NCI-H2171 (cell line): ENCODE measurements at regions not wholly inside any gene's neighbourhood (a gene's known extent, or its start where the extent isn't known, plus 50 kb on each side); places are given as distances from the start of the nearest gene placed in this dataset.
"Not testable (repeated sequence)": the region's sequence is repeated elsewhere in the genome, so short reads cannot be mapped to it uniquely, and the experiment has no call there.

Experiments used
- DNase-seq: peaks from one replicate; lab custom pipeline; 2025; lab: John Stamatoyannopoulos, UW

GRCh38 chr11:28820296-28820989 lies 712.3 kb downstream of the METTL15 start:
- DNase-seq, result no peak

- no peak for DNase-seq
Observed at GRCh38 chr11:28819741-28820140, 711.6 kb downstream of the METTL15 start.

- no peak for DNase-seq
Observed at GRCh38 chr11:28815110-28815509, 706.9 kb downstream of the METTL15 start.

DNA sequence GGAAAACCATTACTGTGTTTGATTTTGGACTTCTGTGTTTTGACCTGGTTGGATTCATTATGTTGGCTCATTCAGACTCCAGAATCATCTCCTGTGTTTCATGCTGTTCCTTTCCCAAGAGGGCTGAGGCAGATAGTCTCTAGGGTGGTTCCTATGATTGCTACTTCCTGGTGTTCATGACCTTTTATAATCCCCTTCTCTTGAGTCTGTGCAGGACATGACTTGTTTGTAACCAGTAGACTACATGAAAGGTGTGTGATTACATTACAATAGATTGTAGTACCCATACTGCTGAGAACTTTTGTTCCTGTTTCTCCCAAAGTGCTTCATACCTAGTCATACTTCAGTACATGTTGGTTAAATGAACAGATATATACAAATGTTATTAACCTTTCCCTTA lies 700.6 kb downstream of the METTL15 start:
- no peak for DNase-seq

GRCh38 chr11:28799316-28799715 lies 691.1 kb downstream of the METTL15 start:
- no peak for DNase-seq

DNA sequence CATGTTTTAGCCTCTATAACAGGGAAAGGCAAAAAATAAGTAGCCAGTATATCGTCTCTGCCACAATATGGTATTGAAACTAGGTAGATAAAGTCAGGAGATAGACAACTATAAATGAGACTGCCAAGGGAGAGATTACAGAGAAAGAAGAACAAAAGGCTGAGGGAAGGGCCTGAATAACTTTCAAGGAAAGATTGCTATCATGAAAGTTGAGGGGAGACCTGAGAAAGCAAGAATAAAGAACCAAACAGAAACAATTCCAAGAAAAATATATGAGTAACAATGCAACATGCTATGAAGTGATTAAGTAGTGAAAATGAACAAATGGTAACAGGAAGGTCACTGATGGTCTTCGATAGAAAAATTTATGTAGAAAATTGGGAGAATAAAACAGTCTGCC lies 690.1 kb downstream of the METTL15 start:
- DNase-seq, result no peak

DNA sequence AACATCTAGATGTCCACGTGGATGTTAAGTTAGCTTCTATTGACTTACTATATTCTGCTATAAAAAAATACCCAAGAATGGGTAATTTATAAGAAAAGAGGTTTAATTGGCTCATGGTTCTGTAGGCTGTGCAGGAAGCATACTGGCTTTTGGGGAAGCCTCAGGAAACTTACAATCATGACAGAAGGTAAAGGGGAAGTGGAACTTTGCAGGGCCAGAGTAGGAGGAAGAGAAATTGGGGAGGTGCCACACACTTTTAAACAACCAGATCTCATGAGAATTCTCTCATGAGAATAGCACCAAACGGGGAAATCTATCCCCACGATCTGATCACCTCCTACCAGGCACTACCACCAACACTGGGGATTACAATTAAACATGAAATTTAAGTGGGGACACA lies 689.3 kb downstream of the METTL15 start:
- no peak for DNase-seq

DNA sequence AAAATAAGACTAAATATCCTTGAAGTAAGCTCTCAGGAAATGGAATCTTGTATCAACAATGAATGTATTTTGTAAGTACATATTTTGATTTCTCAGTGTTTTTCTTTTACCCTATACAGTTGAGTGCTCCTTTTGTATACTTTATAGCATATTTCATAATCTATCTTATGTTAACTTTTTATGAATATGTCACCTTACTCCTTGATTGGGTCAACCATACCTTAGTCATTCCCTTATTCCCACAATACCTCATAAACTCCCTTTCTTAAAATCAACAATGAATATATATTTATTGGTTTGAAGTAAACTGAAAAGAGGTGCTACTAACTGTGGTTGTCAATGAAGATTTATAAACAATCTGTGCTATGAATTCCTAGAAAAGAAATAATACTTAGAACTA lies 686.2 kb downstream of the METTL15 start:
- no peak for DNase-seq

- no peak for DNase-seq
Observed at GRCh38 chr11:28793282-28793738, 685.1 kb downstream of the METTL15 start.

DNA sequence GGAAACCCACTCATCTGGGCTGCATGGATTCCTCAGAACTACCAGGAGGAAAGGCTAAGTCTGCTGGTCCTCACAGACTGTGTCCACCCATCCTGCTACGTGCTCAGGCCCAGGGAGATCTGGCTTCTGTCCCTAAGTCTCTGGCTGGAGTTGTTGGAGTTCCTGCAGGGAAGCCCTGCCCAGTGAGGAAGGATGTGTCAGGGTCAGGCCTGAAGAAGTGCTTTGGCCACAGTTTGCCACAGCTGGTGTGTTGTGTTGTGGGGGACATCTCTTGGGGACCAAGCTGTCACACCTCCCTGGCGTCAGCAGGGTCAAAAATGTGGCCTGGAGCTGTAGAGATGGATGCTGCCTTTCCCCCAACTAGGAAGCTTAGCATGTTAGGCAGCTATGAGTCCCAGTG lies 684.7 kb downstream of the METTL15 start:
- no peak for DNase-seq

- DNase-seq, result not testable (repeated sequence)
Observed at GRCh38 chr11:28787897-28788296, 679.7 kb downstream of the METTL15 start.

DNA sequence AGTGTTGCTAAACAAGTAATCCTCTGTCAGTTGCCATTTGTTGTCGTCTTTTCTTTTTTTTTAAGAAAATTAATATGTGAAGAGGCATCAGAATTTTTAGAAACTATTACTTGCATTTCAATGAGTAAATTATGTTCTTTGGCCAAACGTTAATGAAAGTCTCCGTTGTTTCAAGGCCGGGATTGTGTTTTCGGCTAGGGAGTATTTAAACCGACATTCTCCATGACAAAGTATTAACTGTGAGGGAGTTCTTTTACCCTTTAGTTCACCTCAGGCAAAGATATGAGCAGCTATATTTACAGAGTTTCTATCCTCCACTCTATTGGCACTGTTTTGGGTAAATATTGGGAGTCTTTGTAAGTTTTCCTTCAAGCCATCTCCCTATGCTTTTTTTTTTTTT lies 668.9 kb downstream of the METTL15 start:
- no peak for DNase-seq

DNA sequence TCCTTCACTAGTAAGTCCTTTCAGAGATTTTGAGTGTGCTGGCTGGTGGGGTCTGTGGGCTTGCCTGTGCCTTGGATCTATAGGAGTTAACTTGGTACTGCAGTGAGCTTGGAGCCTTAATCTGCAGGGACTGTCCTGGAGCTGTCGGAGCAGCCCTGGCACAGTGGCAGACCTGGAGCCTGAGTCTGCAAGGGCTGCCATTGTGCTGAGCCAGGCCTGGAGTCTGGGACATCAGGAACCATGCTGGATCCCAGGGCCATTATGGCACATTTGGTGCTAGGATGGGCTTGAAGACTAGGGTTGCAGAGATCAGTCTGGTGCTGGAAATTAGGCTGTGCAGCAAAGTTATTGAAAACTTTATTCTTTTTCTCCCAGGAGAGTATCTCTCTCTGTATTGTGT lies 665.4 kb downstream of the METTL15 start:
- no peak for DNase-seq

DNA sequence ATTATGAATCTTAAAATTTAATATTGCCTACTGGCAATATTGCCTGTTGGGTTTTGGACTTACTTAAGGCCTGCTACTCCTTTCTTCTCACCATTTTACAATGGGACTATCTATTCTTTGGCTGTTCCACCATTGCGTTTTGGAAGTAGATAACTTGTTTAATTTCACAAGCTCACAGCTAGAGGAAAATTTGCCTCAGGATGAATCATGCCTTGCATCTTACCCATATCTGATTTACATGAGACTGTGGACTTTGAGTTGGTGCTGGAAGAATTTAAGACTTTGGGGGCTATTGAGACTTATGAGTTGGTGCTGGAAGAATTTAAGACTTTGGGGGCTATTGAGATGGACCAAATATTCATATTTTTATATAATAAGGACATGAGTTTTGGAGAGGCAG lies 662.6 kb downstream of the METTL15 start:
- no peak for DNase-seq

GRCh38 chr11:28767574-28767973 lies 659.4 kb downstream of the METTL15 start:
- DNase-seq, result no peak

DNA sequence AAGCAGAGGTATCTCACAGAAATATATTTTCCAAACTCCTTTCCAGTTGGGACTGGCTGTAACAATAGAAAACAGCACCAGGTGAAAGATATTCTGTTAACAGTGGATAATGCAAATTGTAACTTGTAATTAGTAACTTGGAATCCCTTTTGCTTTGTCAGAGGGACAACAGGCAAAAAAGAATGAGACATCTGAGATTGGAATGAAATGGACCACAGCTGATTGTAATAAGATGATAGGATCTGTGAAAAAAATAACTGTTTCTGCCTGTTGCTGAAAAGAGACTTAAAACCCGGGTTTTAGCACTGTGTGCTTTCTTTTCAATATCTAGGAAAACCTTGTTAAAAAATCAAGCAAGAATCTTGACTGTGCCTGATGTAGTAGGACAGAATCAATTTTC lies 655.7 kb downstream of the METTL15 start:
- no peak for DNase-seq

DNA sequence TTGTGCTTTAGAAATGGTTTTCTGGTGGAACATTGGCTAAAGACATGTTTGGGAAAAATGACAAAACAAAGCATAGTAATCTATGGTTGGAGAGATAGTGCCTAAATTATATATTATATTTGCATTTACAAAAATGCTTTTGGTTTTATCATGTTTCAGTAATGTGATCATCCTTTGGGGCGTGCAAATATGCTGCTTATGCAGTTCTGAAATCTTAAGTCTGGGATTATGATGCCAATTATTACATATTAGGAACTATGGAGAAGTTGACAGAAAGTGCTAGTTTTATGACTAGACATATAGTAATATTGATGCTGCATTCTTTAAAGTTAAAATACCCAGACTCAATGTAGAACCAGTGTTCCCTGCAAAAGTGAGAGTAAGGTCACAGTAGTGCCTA lies 655.0 kb downstream of the METTL15 start:
- no peak for DNase-seq

DNA sequence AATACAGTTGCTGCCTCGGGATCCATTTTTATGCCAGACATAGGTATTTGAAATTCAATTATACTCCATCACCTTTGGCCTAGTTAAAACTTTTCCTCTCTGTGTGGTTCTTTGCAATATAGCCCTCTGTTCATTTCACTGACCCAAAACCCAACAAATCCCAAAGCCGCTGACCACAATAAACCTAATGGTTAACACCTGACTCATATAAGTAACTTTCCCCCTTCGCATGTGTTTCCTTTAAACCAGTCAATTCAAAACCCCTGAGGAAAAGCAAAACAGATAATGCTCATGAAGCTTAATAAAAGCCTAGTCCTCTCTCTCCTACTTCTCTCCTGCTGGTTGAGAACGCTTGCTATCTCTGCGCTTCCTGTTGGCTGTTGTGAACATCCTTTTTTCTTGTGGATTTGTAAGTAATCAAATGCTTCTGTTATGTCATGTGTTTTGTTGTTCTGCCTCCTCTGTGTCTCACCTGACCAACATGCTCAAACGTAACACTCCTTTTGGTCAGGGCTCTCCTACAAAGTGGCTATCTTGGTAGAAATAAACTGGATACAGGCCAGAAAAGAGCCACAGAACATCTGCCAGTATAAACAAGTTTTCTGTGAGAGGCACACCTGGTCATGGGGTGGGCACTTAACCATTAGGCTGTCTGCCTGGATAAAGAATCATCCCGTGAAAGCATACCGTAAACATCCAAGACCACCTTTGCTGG lies 652.6 kb downstream of the METTL15 start:
- DNase-seq, result no peak

- no peak for DNase-seq
Observed at GRCh38 chr11:28759311-28759710, 651.1 kb downstream of the METTL15 start.

DNA sequence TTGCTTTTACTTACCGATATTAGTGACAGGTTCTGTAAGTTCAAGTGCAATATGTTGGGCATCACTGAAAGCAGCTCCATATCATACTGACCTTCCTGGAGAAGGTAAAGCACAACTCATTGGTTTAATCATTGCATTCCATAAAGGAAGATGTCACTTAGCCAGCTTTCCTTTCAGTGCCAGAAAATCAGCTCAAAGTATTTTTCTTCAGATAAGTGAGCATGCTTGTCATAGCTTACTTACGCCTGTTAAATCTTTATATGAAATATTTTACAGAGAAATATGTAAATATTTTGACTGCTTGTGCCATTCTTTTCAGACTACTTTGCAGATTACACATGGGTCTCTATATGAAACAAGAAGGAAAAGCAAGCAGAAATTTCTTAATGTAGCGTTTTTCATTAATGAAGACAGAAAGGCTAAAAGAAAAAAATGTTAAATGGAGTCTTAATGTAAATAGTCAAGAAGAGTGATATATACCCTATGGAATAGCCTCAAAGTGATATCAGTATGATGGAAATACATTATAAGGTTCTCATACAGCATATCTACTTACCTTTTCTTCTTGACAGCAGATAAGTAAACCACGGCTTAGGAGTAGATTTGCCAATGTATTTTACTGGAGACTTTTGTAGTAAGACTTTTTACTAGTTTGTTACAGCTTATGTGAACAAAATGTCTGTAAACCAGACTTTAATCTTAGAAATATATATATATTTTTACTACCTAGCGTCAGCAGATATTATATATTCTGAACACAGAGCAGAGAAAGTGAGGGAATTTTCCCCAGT lies 649.7 kb downstream of the METTL15 start:
- no peak for DNase-seq

GRCh38 chr11:28756977-28757376 lies 648.8 kb downstream of the METTL15 start:
- no peak for DNase-seq

- no peak for DNase-seq
Observed at GRCh38 chr11:28743061-28743550, 634.9 kb downstream of the METTL15 start.
